ENCODE measurements at regions not wholly inside any gene's neighbourhood (a gene's known extent, or its start where the extent isn't known, plus 50 kb on each side); places are given as distances from the start of the nearest gene placed in this dataset.

DNA sequence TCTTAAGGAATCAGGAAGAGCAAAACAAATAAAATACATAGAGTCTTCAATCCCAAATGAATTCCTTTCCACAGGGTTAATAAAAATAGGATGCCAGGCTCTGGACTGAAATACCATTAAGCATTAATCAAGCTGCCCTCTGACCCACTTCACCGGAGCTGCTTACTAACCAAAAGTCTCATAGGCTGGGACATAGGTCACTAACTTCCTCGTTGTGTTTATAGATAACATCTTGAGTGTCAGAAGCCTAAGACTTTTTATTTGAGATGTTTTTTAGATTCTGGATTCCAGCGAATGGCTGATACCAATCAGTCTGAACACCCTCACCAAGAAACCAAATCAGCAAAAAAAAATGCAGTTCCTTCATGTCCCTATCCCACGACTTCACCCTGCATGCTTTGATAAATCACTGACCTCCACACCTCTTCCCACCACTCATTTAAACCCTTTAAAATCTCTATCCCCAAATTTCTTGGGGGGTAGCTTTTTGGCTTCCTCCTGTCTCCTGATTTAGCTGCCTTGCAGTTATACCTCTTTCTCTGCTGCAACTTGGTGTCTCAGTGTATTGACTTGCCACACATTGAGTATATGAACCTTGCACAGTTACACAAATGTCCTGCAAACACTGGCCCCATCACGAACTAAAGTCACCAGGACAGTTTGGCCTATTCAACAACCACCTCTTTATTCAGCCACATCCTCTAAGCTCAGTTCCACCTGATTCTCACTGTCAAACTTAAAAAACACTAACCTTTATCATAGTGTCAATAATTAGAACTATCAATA lies 399.3 kb downstream of the METTL4 start:
- Histone ChIP-seq H3F3A (ENCODE audit: insufficient read depth, low read length) (no peaks in the 10 kb centered on the region), H3K36me3 (replicated peaks; ENCODE audit: insufficient read depth, low read length) (no peaks in the 10 kb centered on the region), H3K9ac (ENCODE audit: low read length) (no peak overlapping the region), H3K79me2 (ENCODE audit: low read length) (no peaks in the 10 kb centered on the region), H4K20me1 (ENCODE audit: insufficient read depth, low read length) (no peaks in the 10 kb centered on the region), H3K27me3 (replicated peaks; ENCODE audit: insufficient read depth, low read length) (no peaks in the 10 kb centered on the region), H2AFZ (ENCODE audit: low read length) (no peak overlapping the region), H3K9me2 (replicated peaks; ENCODE audit: insufficient read depth, low read length) (no peaks in the 10 kb centered on the region), H3K27ac (ENCODE audit: low read length) (no peak overlapping the region), H3K4me3 (ENCODE audit: low read length) (no peak overlapping the region), H3K9me3 (replicated peaks; ENCODE audit: insufficient read depth, low read length) (no peaks in the 10 kb centered on the region), H3K4me1 (ENCODE audit: low read length) (no peaks in the 10 kb centered on the region), H3K4me2 (ENCODE audit: low read depth, low read length) (no peak overlapping the region)
- no peak for TF ChIP-seq EZH2 (optimal IDR thresholded peaks at IDR 0.05; ENCODE audit: low read depth, low read length)
- TF ChIP-seq, protein P1, sequence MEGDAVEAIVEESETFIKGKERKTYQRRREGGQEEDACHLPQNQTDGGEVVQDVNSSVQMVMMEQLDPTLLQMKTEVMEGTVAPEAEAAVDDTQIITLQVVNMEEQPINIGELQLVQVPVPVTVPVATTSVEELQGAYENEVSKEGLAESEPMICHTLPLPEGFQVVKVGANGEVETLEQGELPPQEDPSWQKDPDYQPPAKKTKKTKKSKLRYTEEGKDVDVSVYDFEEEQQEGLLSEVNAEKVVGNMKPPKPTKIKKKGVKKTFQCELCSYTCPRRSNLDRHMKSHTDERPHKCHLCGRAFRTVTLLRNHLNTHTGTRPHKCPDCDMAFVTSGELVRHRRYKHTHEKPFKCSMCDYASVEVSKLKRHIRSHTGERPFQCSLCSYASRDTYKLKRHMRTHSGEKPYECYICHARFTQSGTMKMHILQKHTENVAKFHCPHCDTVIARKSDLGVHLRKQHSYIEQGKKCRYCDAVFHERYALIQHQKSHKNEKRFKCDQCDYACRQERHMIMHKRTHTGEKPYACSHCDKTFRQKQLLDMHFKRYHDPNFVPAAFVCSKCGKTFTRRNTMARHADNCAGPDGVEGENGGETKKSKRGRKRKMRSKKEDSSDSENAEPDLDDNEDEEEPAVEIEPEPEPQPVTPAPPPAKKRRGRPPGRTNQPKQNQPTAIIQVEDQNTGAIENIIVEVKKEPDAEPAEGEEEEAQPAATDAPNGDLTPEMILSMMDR (IDR thresholded peaks at IDR 0.05; ENCODE audit: low read length) = no peak
- TF ChIP-seq EZH2phosphoT487 (IDR thresholded peaks at IDR 0.05; ENCODE audit: low read length) = no peak
- DNase-seq = no peak

DNA sequence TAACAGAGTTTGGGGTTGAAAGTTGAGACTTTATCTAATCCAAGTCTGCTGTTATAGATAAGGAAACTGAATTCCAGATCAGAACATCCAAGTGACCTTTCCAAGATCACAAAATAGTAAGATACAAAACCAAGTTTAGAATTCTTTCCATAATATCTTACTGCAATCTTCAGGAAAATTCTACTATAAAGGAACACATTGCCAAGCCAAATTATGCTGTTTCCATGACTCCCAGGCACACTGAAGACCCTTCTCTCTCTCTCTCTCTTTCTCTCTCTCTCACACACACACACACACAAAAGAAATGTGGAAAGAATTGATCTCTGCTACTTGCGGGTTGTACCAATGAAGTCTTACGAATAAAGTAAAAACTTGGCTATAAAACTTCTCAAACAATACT lies 398.4 kb downstream of the METTL4 start:
- Histone ChIP-seq H3K4me2 (ENCODE audit: low read depth, low read length) (no peak overlapping the region), H4K20me1 (ENCODE audit: insufficient read depth, low read length) (no peaks in the 10 kb centered on the region), H3K9me3 (replicated peaks; ENCODE audit: insufficient read depth, low read length) (no peaks in the 10 kb centered on the region), H3K36me3 (replicated peaks; ENCODE audit: insufficient read depth, low read length) (no peaks in the 10 kb centered on the region), H3K27ac (ENCODE audit: low read length) (no peak overlapping the region), H3K27me3 (replicated peaks; ENCODE audit: insufficient read depth, low read length) (no peaks in the 10 kb centered on the region), H3F3A (ENCODE audit: insufficient read depth, low read length) (no peaks in the 10 kb centered on the region), H3K4me3 (ENCODE audit: low read length) (no peak overlapping the region), H2AFZ (ENCODE audit: low read length) (no peak overlapping the region), H3K9ac (ENCODE audit: low read length) (no peak overlapping the region), H3K4me1 (ENCODE audit: low read length) (no peaks in the 10 kb centered on the region), H3K9me2 (replicated peaks; ENCODE audit: insufficient read depth, low read length) (no peaks in the 10 kb centered on the region), H3K79me2 (ENCODE audit: low read length) (no peaks in the 10 kb centered on the region)
- TF ChIP-seq EZH2 (optimal IDR thresholded peaks at IDR 0.05; ENCODE audit: low read depth, low read length) (no peak), EZH2phosphoT487 (IDR thresholded peaks at IDR 0.05; ENCODE audit: low read length) (no peak)
- TF ChIP-seq, protein P1 (IDR thresholded peaks at IDR 0.05; ENCODE audit: low read length) = no peak
- no peak for DNase-seq

DNA sequence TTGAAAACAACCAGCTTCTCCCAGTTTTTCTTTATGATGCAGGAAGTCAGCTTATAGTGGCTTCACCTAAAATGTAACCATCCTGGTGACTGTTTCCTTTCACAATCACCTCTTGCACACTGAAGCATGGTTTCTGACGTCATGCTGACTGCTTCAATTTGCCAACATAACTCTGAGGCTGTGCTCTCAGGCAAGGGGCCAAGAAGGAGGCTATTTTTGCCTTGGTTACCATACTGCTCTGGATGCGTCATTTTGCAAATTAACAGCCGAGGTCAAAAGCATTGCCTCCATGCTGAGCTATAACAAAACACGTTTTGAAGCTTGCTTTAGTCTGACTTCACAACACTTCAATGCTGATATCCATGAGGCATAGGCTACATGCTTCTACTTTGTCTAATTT lies 397.8 kb downstream of the METTL4 start:
- no peaks in the 10 kb centered on the region for H3K4me1 ChIP-seq (ENCODE audit: low read length)
- no peak overlapping the region for H3K27ac ChIP-seq (ENCODE audit: low read length)
- no peaks in the 10 kb centered on the region for H3K27me3 ChIP-seq (replicated peaks; ENCODE audit: insufficient read depth, low read length)
- no peaks in the 10 kb centered on the region for H3K9me2 ChIP-seq (replicated peaks; ENCODE audit: insufficient read depth, low read length)
- no peak overlapping the region for H3K4me2 ChIP-seq (ENCODE audit: low read depth, low read length)
- H4K20me1 ChIP-seq (ENCODE audit: insufficient read depth, low read length) = no peaks in the 10 kb centered on the region
- H3K36me3 ChIP-seq (replicated peaks; ENCODE audit: insufficient read depth, low read length) = no peaks in the 10 kb centered on the region
- no peaks in the 10 kb centered on the region for H3F3A ChIP-seq (ENCODE audit: insufficient read depth, low read length)
- H3K9ac ChIP-seq (ENCODE audit: low read length) = no peak overlapping the region
- no peaks in the 10 kb centered on the region for H3K9me3 ChIP-seq (replicated peaks; ENCODE audit: insufficient read depth, low read length)
- no peak overlapping the region for H3K4me3 ChIP-seq (ENCODE audit: low read length)
- no peak overlapping the region for H2AFZ ChIP-seq (ENCODE audit: low read length)
- no peaks in the 10 kb centered on the region for H3K79me2 ChIP-seq (ENCODE audit: low read length)
- TF ChIP-seq, protein P1 (IDR thresholded peaks at IDR 0.05; ENCODE audit: low read length) = no peak
- TF ChIP-seq EZH2phosphoT487 (IDR thresholded peaks at IDR 0.05; ENCODE audit: low read length) (no peak), EZH2 (optimal IDR thresholded peaks at IDR 0.05; ENCODE audit: low read depth, low read length) (no peak)
- DNase-seq = no peak
